ENCODE measurements at regions not wholly inside any gene's neighbourhood (a gene's known extent, or its start where the extent isn't known, plus 50 kb on each side); places are given as distances from the start of the nearest gene placed in this dataset.
"Not testable (repeated sequence)": the region's sequence is repeated elsewhere in the genome, so short reads cannot be mapped to it uniquely, and the experiment has no call there.

DNA sequence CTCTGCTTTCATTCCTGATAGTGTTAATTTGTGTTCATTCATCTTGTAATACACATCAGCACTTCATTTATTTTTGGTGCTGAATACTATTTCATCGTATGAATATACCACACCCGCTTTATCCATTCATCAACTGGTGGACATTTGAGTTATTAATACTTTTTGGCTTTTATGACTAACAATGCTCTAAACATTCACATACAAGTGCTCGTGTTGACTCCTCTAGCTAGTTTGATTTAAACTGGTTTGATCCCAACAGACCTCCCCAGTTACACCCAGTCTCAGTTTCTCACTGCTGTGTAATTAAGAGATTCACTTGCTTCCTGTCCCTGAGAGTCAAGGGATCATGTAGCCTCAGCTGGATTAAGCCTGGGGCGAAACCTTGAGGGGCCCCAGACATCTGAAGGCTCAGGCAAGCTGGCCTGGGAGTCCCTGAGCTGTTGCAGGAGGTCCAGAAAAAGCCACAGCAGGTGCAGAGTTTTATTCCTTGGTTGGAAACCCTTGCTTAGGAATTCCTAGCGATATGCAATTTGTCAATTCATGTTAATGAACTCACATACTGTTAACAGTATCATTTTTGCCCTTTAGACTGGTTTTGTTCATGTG is 52.8 kb upstream of the CLDN24 start:
- no peak for DNase-seq (ENCODE audit: low spot score)

DNA sequence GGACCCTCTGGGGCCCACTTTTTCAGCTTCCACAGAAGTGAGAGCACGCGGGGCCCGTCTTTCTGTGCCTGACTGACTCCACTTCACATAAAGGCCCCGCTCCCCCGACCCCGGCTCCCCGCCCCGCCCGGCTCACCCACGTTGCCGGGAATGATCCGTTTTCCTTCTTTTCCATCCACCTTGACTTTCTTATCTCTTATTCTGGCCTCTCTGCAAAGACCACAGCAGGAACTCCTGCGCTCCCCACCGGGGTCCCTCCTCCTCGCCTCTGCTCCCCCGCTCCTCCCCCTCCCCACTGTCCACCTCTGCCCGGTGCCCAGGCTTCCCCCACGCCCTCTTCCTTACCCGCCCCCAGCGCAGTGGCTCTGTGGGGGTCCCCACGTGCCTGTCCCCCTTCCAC is 54.2 kb upstream of the CLDN24 start:
- DNase-seq (ENCODE audit: low spot score): peak; percentile 15

DNA sequence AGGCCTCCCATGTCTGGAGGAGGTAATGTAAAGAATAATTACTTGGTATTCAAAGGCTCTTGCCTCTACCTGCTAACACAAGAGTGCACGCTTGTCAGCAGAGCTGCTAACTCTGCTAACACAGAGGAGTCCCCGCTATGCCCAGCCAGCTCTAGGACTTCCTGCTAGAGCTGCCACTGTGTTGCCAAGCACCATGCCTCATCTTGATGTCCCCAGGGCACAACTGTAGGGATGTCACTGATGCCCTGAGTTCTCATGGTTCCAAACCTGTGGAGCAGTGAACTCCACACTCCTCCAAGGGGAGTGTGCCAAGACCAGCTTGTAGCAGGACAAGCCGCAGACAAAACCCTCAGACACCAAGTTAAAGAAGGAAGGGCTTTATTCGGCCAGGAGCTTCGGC is 55.3 kb upstream of the CLDN24 start:
- DNase-seq (ENCODE audit: low spot score): no peak

DNA sequence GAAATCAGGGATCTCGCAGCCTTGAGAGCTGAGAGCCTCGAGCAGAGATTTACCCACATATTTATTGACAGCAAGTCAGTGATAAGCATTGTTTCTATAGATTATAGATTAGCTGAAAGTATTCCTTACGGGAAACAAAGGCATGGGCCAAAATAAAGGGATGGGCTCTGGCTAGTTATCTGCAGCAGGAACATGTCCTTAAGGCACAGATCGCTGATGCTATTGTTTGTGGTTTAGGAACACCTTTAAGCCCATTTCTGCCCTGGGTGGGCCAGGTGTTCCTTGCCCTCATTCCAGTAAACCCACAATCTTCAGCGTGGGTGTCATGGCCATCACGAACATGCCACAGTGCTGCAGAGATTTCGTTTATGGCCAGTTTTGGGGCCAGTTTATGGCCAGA is 56.1 kb upstream of the CLDN24 start:
- DNase-seq (ENCODE audit: low spot score): not testable (repeated sequence)

DNA sequence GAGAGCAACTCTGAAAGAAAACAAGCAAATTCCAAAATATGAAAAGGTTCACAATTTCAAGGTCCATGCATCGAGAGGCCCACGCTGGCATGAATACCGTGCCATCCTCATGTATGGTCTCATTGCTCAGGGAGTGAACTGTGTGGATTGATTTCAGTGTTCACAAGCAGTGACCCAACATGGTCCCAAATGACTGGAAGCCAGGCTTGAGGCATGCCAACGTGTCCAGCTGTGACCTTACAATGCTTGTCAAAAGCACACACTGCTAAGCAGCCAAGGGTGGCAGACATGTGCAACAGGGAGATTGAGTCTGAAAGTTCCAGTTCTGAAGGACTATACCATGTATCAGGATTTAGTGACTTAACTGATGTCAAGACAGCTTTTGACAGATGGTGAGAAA is 58.7 kb upstream of the CLDN24 start:
- DNase-seq (ENCODE audit: low spot score): no peak

DNA sequence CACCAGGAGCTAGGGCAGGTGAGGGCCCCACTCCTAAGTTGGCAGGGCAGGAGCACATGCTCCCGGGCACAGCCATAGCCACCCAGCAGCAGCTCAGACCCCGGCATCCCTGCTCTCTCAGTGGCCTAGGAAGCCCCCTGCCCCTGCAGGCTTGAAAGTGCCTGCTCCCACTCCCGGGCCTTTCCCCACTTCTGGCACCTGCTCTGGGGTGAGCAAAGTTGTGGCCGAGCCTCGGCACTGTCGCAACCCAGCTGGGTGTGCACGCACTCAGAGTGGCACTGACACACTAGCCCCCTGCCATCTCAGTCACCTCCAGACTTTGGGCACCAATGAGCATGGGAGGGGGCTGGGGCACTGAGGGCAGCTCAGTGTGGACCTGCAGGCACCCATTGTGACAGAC is 60.8 kb upstream of the CDKN2AIP start:
- no peak for DNase-seq (ENCODE audit: low spot score)

DNA sequence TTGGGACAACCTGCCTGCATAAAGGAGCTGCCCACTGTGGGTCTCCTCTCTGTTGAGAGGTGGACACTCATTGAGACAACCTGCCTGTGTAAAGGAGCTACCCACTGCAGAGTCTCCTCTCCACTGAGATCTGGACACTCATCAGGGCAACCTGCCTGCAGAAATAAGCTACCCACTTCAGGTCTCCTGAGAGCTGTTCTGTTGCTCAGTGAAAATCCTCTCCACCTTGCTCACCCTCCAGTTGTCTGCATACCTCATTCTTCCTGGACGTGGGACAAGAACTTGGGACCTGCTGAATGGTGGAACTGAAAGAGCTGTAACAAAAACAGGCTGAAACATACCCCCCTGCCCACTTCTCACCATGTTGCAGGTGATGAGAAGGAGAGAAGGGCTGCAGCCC is 59.9 kb upstream of the CDKN2AIP start:
- DNase-seq (ENCODE audit: low spot score): no peak

DNA sequence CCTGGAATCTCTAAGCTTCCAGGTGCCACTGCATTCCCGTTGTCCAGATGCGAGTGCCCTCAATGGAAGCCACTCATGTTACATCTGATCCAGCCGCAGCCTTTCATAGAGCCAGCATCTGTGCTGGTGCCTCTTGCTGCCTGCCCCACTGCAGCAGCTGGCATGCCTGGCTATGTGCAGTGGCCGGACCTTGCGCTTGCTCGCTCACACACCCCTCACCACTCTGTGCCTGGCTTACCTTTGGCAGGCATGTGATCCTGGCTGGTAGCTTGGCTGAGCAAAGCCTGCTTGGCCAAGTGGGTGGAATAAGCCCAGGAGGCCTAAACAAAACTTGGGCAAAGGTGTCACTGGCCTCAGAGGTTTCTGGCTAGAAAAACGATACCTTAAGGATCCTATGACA is 59.5 kb upstream of the CDKN2AIP start:
- no peak for DNase-seq (ENCODE audit: low spot score)

DNA sequence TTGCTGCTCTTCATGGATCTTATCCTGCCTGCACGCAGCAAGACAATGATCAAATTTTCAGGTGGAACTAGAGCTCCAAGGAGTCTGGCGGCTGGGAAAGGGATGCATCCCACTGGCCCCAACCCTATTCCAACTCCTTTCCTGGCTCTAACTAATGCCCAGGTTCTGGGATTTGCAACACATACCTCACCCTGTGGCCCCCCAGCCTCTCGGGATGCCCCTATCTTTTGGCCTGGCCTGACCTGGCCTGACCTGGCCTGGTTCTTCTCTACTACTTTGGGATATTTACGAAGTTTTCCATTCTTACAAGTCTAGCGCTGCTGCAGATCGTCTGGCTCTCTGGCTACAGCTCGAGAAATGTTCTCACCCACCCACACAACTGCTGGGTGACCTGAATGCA is 56.4 kb upstream of the CDKN2AIP start:
- no peak for DNase-seq (ENCODE audit: low spot score)

DNA sequence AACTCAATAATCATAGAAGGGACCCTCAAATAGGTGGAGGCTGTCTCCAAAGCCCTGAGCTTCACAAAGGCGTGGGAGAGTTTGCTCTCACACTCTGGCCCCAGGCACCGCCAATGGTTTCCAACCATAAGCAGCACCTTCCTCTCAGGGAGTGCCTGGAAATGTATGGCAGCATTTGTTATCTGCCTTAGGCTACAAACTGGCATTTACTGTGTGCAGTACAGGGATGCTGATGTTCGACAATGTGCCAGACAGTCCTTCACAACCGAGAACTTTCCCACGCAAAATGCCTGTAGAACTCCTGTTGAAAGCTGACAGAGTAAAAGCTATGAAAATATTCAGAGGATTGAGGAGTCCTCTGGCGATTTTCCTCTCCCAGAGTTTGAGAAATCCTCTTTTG is 55.7 kb upstream of the CDKN2AIP start:
- DNase-seq (ENCODE audit: low spot score): no peak

DNA sequence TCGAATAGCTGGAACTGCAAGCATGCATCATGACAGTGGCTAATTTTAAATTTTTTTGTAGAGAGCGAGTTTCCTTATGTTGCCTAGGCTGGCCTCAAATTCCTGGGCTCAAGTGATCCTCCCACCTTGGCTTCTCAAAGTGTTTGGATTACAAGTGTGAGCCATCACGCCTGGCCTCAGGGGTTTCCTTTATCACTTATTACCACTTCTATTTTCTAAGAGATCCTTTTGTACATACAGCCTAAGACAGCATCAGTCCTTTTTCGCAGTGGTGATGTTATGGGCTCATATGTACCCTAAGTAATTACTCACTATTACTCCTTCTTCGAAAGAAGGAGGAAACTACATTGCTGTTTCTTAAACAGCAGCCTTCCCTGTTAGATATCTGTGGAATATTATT is 54.1 kb upstream of the CDKN2AIP start:
- DNase-seq (ENCODE audit: low spot score): no peak

DNA sequence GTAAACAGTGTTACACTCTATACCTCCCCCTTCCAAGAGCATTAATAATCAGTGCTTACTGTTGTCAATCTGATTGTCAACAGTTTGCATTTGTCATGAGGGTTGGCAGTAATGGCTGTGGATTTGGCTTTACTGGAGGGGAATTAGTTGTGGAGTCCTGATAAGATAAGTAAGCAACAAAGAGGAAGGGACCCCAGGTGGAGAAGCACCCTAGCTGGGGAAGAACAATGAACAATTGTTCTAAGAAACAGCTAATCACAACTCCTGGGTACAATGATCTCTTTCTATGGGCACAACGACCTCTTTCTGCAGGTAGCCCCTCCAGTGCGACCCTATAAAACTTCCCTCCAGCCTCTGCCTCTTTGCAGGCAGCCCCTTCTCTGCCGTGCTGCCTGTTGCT is 53.2 kb upstream of the CDKN2AIP start:
- DNase-seq (ENCODE audit: low spot score): peak; percentile 16

DNA sequence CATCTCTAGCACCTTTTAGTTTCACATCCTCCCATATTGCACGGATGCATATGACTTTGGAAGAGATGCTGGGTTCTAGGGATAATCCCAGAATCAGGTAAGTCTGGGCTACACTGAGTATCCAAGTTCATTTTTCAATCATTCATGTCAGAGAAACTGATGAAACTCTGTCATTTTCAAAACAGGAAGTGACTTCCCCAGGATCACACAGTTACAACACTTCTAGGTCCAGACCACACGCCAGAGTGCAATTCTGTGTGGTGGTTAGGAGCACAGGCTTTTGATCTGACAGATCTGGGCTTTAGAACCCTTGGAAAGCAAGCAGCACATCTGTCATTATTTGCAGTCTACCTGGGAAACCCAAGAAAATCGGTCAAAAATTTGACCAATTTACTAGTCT is 52.1 kb upstream of the CDKN2AIP start:
- DNase-seq (ENCODE audit: low spot score): no peak

DNA sequence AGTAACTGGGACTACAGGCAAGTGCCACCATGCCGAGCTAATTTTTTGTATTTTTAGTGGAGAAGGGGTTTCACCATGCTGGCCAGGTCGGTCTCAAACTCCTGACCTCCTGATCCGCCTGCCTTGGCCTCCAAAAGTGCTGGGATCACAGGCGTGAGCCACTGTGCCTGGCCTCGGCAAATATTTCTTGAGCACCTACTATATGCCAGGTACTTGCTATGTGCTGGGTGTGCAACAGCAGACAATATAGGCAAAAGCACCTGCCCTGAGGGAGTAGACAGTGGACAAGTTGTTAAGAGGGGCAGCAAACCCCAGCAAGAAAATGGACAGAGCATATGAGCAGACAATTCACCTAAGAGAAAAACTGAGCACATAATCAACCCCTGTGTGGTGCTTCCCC is 51.0 kb upstream of the CDKN2AIP start:
- no peak for DNase-seq (ENCODE audit: low spot score)

DNA sequence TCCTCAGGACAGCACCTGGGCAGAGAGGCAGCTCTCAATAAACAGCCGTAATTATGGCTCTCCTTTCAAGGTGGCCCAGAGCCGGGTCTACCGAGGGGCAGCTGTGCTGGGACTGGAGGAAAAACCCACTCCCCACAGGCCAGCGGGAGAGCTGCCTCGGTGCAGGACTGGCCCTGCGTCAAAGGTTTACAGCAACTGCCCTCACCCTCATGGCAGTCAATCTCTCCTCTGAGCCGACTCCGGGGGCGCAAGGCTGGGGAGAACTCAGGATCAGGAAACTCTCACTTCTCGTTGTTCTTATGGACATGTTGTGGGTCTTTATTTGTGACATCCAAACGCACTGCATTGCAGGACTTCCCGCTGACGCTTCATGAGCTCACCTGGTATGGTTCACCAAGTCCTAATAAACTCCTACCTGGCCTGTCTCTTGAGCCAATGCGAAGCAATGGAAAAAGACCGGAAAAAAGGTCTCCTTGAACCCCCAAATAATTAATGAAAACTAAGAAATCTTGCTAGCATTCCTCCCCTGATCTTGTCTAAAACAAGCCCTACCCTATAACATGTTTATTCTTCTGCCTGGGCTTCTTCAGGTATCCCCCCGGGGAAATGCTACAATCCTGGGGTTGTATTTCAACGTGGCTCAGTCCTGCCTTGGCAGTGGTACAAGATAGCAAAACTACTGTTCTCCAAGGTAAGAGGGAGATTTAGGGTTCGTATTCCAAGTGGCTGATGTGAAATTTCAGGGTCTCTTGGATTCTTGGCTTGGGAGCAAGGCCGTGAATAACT is 50.1 kb upstream of the CDKN2AIP start:
- no peak for DNase-seq (ENCODE audit: low spot score)

All from iPS-NIHi11 (cell line).